DOHH2 (cell line): ENCODE measurements at regions not wholly inside any gene's neighbourhood (a gene's known extent, or its start where the extent isn't known, plus 50 kb on each side); places are given as distances from the start of the nearest gene placed in this dataset.

Experiments
- EZH2phosphoT487 ChIP-seq: fragments of 200-600 bp; sonication (generic); IDR thresholded peaks from 2 replicates; pipeline ENCODE4 v1.6.1; 2017; ENCODE audit warnings: borderline replicate concordance, mild to moderate bottlenecking, antibody characterized with exemption, low read length, moderate library complexity, mixed read lengths
- TF ChIP-seq, protein P1 (sequence below): fragments of 200-600 bp; sonication (generic); IDR thresholded peaks from one replicate; pipeline ENCODE4 v1.5.1; 2014; ENCODE audit warnings: antibody characterized with exemption, mild to moderate bottlenecking, low read depth, low read length; ENCODE audit not compliant: poor library complexity, severe bottlenecking

GRCh38 chr4:182140547-182140946 is 102.7 kb upstream of the TENM3 start:
- TF ChIP-seq, protein P1, sequence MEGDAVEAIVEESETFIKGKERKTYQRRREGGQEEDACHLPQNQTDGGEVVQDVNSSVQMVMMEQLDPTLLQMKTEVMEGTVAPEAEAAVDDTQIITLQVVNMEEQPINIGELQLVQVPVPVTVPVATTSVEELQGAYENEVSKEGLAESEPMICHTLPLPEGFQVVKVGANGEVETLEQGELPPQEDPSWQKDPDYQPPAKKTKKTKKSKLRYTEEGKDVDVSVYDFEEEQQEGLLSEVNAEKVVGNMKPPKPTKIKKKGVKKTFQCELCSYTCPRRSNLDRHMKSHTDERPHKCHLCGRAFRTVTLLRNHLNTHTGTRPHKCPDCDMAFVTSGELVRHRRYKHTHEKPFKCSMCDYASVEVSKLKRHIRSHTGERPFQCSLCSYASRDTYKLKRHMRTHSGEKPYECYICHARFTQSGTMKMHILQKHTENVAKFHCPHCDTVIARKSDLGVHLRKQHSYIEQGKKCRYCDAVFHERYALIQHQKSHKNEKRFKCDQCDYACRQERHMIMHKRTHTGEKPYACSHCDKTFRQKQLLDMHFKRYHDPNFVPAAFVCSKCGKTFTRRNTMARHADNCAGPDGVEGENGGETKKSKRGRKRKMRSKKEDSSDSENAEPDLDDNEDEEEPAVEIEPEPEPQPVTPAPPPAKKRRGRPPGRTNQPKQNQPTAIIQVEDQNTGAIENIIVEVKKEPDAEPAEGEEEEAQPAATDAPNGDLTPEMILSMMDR: no peak
- no peak for TF ChIP-seq EZH2phosphoT487
